ENCODE measurements at regions not wholly inside any gene's neighbourhood (a gene's known extent, or its start where the extent isn't known, plus 50 kb on each side); places are given as distances from the start of the nearest gene placed in this dataset.

DNA sequence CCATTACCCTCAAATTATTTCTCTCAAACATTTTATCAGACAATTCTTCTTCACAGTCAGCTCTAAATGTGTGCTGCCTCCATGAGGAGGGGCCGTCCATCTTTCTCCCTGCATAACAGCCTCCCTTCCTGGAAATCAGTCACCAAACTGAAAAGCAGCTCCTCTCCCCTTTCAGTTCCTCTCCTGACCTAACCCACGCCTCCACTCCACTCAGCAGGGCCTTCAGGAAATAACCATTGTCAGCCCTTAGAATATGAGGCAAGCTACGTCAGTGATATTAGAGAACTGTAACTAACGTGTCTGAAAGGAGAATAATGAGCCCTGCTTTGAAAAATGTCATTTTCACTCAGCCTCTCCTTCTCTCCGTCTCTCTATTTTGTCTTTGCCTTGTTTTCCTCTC is 116.2 kb downstream of the OLFM4 start:
- intact Hi-C loops (cut with DNase I; ENCODE audit: low total_unique reads): no loop called here
- no peak overlapping the region for H3K4me3 ChIP-seq (ENCODE audit: low read depth, poor library complexity, severe bottlenecking)
- TF ChIP-seq CTCF (IDR thresholded peaks at IDR 0.05) (no peak), POLR2A (IDR thresholded peaks at IDR 0.05) (no peak)
- DNase-seq (ENCODE audit: low spot score in 2 of 2): no peak
- 71 to 75% methylated on average over 5 of the region's 5 CpGs for WGBS, 2 donors

DNA sequence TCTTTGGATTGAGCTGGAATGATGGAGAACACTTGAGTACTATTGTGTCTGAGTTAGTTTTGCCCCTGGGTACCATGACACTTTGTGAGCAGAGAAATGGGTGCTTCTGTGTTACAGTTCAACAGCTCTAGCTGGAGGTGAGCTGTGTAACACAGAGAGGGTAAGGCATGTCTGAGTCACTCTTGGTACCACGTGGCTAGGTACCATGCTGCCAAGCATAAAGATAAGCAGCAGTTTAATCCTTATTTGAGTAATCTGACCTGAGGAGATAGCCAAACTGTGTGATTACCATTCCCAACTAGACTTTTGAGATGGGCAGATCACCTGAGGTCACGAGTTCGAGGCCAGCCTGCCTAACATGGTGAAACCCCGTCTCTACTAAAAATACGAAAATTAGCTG is 122.0 kb downstream of the OLFM4 start:
- no peak for DNase-seq (ENCODE audit: low spot score in 2 of 2)
- TF ChIP-seq POLR2A (IDR thresholded peaks at IDR 0.05) (no peak), CTCF (IDR thresholded peaks at IDR 0.05) (no peak)
- intact Hi-C loops (cut with DNase I; ENCODE audit: low total_unique reads): no loop called here
- WGBS, 2 donors: 85 to 90% methylated on average over 5 of the region's 5 CpGs
- H3K4me3 ChIP-seq (ENCODE audit: low read depth, poor library complexity, severe bottlenecking): no peak overlapping the region

- 29 to 32% methylated on average over 5 of the region's 5 CpGs for WGBS, 2 donors
- DNase-seq (ENCODE audit: low spot score in 2 of 2): no peak
- intact Hi-C loops (cut with DNase I; ENCODE audit: low total_unique reads): no loop called here
- TF ChIP-seq CTCF (IDR thresholded peaks at IDR 0.05) (no peak), POLR2A (IDR thresholded peaks at IDR 0.05) (no peak)
- H3K4me3 ChIP-seq (ENCODE audit: low read depth, poor library complexity, severe bottlenecking): no peak overlapping the region
Measured at GRCh38 chr13:53151336-53152056, 122.9 kb downstream of the OLFM4 start.

GRCh38 chr13:53152057-53152421 is 123.4 kb downstream of the OLFM4 start:
- intact Hi-C loops (cut with DNase I; ENCODE audit: low total_unique reads): no loop called here
- no peak overlapping the region for H3K4me3 ChIP-seq (ENCODE audit: low read depth, poor library complexity, severe bottlenecking)
- 22 to 47% methylated on average over 4 of the region's 4 CpGs for WGBS, 2 donors
- no peak for DNase-seq (ENCODE audit: low spot score in 2 of 2)
- no peak for TF ChIP-seq CTCF (IDR thresholded peaks at IDR 0.05)
- TF ChIP-seq POLR2A (IDR thresholded peaks at IDR 0.05): no peak

DNA sequence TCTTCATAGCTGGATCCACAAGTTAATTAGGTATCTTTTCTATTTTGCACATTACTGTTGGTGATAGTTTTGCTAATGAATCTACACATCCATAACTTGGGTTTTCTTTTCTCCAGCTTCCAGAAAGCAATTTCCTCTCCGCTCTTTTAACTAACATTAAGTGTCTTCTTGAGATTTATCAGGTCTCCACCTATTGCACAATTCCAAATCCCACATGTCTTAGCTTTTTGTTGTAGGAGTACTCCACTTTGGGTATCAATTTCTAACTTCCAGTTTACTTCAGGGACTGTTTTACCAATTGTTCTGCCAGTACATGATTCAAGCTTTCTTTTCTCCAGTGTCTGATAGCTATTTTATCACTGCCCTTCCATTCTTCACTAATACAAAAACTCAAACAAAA is 129.6 kb downstream of the OLFM4 start:
- intact Hi-C loops (cut with DNase I; ENCODE audit: low total_unique reads): no loop called here
- TF ChIP-seq CTCF (IDR thresholded peaks at IDR 0.05): no peak
- TF ChIP-seq POLR2A (IDR thresholded peaks at IDR 0.05): no peak
- 88 to 92% methylated on average over 1 of the region's 1 CpG for WGBS, 2 donors
- no peak for DNase-seq (ENCODE audit: low spot score in 2 of 2)
- H3K4me3 ChIP-seq (ENCODE audit: low read depth, poor library complexity, severe bottlenecking): no peak overlapping the region

GRCh38 chr13:53159431-53159830 is 130.8 kb downstream of the OLFM4 start:
- intact Hi-C loops (cut with DNase I; ENCODE audit: low total_unique reads): no loop called here
- H3K4me3 ChIP-seq (ENCODE audit: low read depth, poor library complexity, severe bottlenecking): no peak overlapping the region
- WGBS, 2 donors: 89% methylated on average over 1 of the region's 1 CpG
- TF ChIP-seq CTCF (IDR thresholded peaks at IDR 0.05): no peak
- TF ChIP-seq POLR2A (IDR thresholded peaks at IDR 0.05): no peak
- DNase-seq (ENCODE audit: low spot score in 2 of 2): no peak
